ENCODE measurements at regions not wholly inside any gene's neighbourhood (a gene's known extent, or its start where the extent isn't known, plus 50 kb on each side); places are given as distances from the start of the nearest gene placed in this dataset.

GRCh38 chr5:6905423-6905822, 192.2 kb downstream of the TENT4A start:
- H3K4me3 ChIP-seq (ENCODE audit: low read length), result no peak overlapping the region
- no peaks in the 10 kb centered on the region for H3K9me3 ChIP-seq (ENCODE audit: low read length)
- no peak overlapping the region for H3K27ac ChIP-seq (ENCODE audit: low read depth, low read length)
- H3K36me3 ChIP-seq (ENCODE audit: insufficient read depth, low read length), result no peaks in the 10 kb centered on the region
- no peak overlapping the region for H3K4me3 Mint-ChIP-seq
- H3K27ac Mint-ChIP-seq, result no peak overlapping the region
- H3K4me1 Mint-ChIP-seq, result no peaks in the 10 kb centered on the region
- H3K36me3 Mint-ChIP-seq, result no peaks in the 10 kb centered on the region
- peaks cover 0 to 4% of the 10 kb centered on the region in 2 donors for H3K27me3 Mint-ChIP-seq
- CTCF ChIA-PET, result interaction anchor here (1.0 kb wide), 1 partner anchor 8 kb away, joined by 3 read pairs; no protein-coding TSS in a partner anchor
- H3K4me1 ChIP-seq (ENCODE audit: insufficient read depth, low read length), result no peaks in the 10 kb centered on the region
- POLR2A ChIA-PET, result no interaction called here
- DNase-seq, result no peak
- peaks cover 0 to 2% (median 0%) of the 10 kb centered on the region in 5 donors for H3K9me3 Mint-ChIP-seq
- peaks cover 4% of the 10 kb centered on the region for H3K27me3 ChIP-seq (ENCODE audit: insufficient read depth, low read length, poor library complexity, severe bottlenecking)

GRCh38 chr5:6905883-6906282, 192.7 kb downstream of the TENT4A start:
- no peaks in the 10 kb centered on the region for H3K4me1 Mint-ChIP-seq
- CTCF ChIA-PET, result no interaction called here

GRCh38 chr5:6907320-6907918, 194.2 kb downstream of the TENT4A start:
- no peaks in the 10 kb centered on the region for H3K4me1 Mint-ChIP-seq
- Histone ChIP-seq H3K36me3 (ENCODE audit: insufficient read depth, low read length) (no peaks in the 10 kb centered on the region), H3K9me3 (ENCODE audit: low read length) (no peaks in the 10 kb centered on the region), H3K27ac (ENCODE audit: low read depth, low read length) (no peak overlapping the region), H3K4me3 (ENCODE audit: low read length) (no peak overlapping the region), H3K4me1 (ENCODE audit: insufficient read depth, low read length) (no peaks in the 10 kb centered on the region), H3K27me3 (ENCODE audit: insufficient read depth, low read length, poor library complexity, severe bottlenecking) (peaks cover 4% of the 10 kb centered on the region)
- H3K27me3 Mint-ChIP-seq, result peaks cover 0 to 10% of the 10 kb centered on the region in 2 donors
- no peak for DNase-seq
- peaks cover 0 to 2% (median 0%) of the 10 kb centered on the region in 5 donors for H3K9me3 Mint-ChIP-seq
- no peak overlapping the region for H3K4me3 Mint-ChIP-seq
- CTCF ChIA-PET, result no interaction called here
- no peaks in the 10 kb centered on the region for H3K36me3 Mint-ChIP-seq
- H3K27ac Mint-ChIP-seq, result no peak overlapping the region
- POLR2A ChIA-PET, result no interaction called here

More at GRCh38 chr5:6905883-6906282, 192.7 kb downstream of the TENT4A start:
- H3K27ac ChIP-seq (ENCODE audit: low read depth, low read length), result no peak overlapping the region
- Mint-ChIP-seq H3K27ac (no peak overlapping the region), H3K9me3 (peaks cover 0 to 2% (median 0%) of the 10 kb centered on the region in 5 donors), H3K4me3 (no peak overlapping the region), H3K27me3 (peaks cover 0 to 5% of the 10 kb centered on the region in 2 donors), H3K36me3 (no peaks in the 10 kb centered on the region)
- H3K4me1 ChIP-seq (ENCODE audit: insufficient read depth, low read length), result no peaks in the 10 kb centered on the region
- H3K4me3 ChIP-seq (ENCODE audit: low read length), result no peak overlapping the region
- DNase-seq, result no peak
- no peaks in the 10 kb centered on the region for H3K9me3 ChIP-seq (ENCODE audit: low read length)
- H3K36me3 ChIP-seq (ENCODE audit: insufficient read depth, low read length), result no peaks in the 10 kb centered on the region
- POLR2A ChIA-PET, result no interaction called here
- peaks cover 4% of the 10 kb centered on the region for H3K27me3 ChIP-seq (ENCODE audit: insufficient read depth, low read length, poor library complexity, severe bottlenecking)

- ChIA-PET CTCF (no interaction called here), POLR2A (no interaction called here)
- H3K27ac Mint-ChIP-seq, result no peak overlapping the region
- Histone ChIP-seq H3K4me1 (ENCODE audit: insufficient read depth, low read length) (no peaks in the 10 kb centered on the region), H3K36me3 (ENCODE audit: insufficient read depth, low read length) (no peaks in the 10 kb centered on the region), H3K9me3 (ENCODE audit: low read length) (no peaks in the 10 kb centered on the region), H3K27me3 (ENCODE audit: insufficient read depth, low read length, poor library complexity, severe bottlenecking) (peaks cover 4% of the 10 kb centered on the region), H3K4me3 (ENCODE audit: low read length) (no peak overlapping the region), H3K27ac (ENCODE audit: low read depth, low read length) (no peak overlapping the region)
- H3K4me3 Mint-ChIP-seq, result no peak overlapping the region
- peaks cover 0 to 2% (median 0%) of the 10 kb centered on the region in 5 donors for H3K9me3 Mint-ChIP-seq
- no peak for DNase-seq
- no peaks in the 10 kb centered on the region for H3K36me3 Mint-ChIP-seq
- no peaks in the 10 kb centered on the region for H3K4me1 Mint-ChIP-seq
- peaks cover 2 to 20% of the 10 kb centered on the region in 2 donors for H3K27me3 Mint-ChIP-seq
Measured at GRCh38 chr5:6909901-6910300, 196.7 kb downstream of the TENT4A start.

- no peaks in the 10 kb centered on the region for H3K9me3 ChIP-seq (ENCODE audit: low read length)
- no peaks in the 10 kb centered on the region for H3K4me1 Mint-ChIP-seq
- H3K9me3 Mint-ChIP-seq, result peaks cover 0 to 4% (median 0%) of the 10 kb centered on the region in 5 donors
- H3K27ac Mint-ChIP-seq, result no peak overlapping the region
- no peaks in the 10 kb centered on the region for H3K36me3 ChIP-seq (ENCODE audit: insufficient read depth, low read length)
- H3K4me3 ChIP-seq (ENCODE audit: low read length), result no peak overlapping the region
- ChIA-PET POLR2A (no interaction called here), CTCF (no interaction called here)
- H3K36me3 Mint-ChIP-seq, result no peaks in the 10 kb centered on the region
- DNase-seq, result no peak
- H3K4me1 ChIP-seq (ENCODE audit: insufficient read depth, low read length), result no peaks in the 10 kb centered on the region
- H3K27me3 ChIP-seq (ENCODE audit: insufficient read depth, low read length, poor library complexity, severe bottlenecking), result peaks cover 4% of the 10 kb centered on the region
- no peak overlapping the region for H3K4me3 Mint-ChIP-seq
- H3K27ac ChIP-seq (ENCODE audit: low read depth, low read length), result no peak overlapping the region
- H3K27me3 Mint-ChIP-seq, result peaks cover 2 to 20% of the 10 kb centered on the region in 2 donors
Measured at GRCh38 chr5:6910950-6911349, 197.7 kb downstream of the TENT4A start.

- Histone ChIP-seq H3K27ac (ENCODE audit: low read depth, low read length) (no peak overlapping the region), H3K36me3 (ENCODE audit: insufficient read depth, low read length) (no peaks in the 10 kb centered on the region), H3K4me3 (ENCODE audit: low read length) (no peak overlapping the region), H3K9me3 (ENCODE audit: low read length) (no peaks in the 10 kb centered on the region), H3K4me1 (ENCODE audit: insufficient read depth, low read length) (no peaks in the 10 kb centered on the region), H3K27me3 (ENCODE audit: insufficient read depth, low read length, poor library complexity, severe bottlenecking) (no peaks in the 10 kb centered on the region)
- H3K4me3 Mint-ChIP-seq, result no peak overlapping the region
- peaks cover 0 to 2% (median 0%) of the 10 kb centered on the region in 5 donors for H3K9me3 Mint-ChIP-seq
- H3K36me3 Mint-ChIP-seq, result no peaks in the 10 kb centered on the region
- ChIA-PET CTCF (no interaction called here), POLR2A (no interaction called here)
- DNase-seq, result no peak
- no peaks in the 10 kb centered on the region for H3K4me1 Mint-ChIP-seq
- peaks cover 2 to 16% of the 10 kb centered on the region in 2 donors for H3K27me3 Mint-ChIP-seq
- H3K27ac Mint-ChIP-seq, result no peak overlapping the region
Measured at GRCh38 chr5:6914347-6914746, 201.1 kb downstream of the TENT4A start.

GRCh38 chr5:6915574-6915973, 202.3 kb downstream of the TENT4A start:
- peaks cover 0 to 2% (median 0%) of the 10 kb centered on the region in 5 donors for H3K9me3 Mint-ChIP-seq
- no peak overlapping the region for H3K4me3 Mint-ChIP-seq
- CTCF ChIA-PET, result no interaction called here
- DNase-seq, result no peak
- no peaks in the 10 kb centered on the region for H3K36me3 ChIP-seq (ENCODE audit: insufficient read depth, low read length)
- peaks cover 2 to 16% of the 10 kb centered on the region in 2 donors for H3K27me3 Mint-ChIP-seq
- no peak overlapping the region for H3K4me3 ChIP-seq (ENCODE audit: low read length)
- H3K4me1 Mint-ChIP-seq, result no peaks in the 10 kb centered on the region
- no peak overlapping the region for H3K27ac Mint-ChIP-seq
- H3K36me3 Mint-ChIP-seq, result no peaks in the 10 kb centered on the region
- H3K4me1 ChIP-seq (ENCODE audit: insufficient read depth, low read length), result no peaks in the 10 kb centered on the region
- no peak overlapping the region for H3K27ac ChIP-seq (ENCODE audit: low read depth, low read length)
- H3K27me3 ChIP-seq (ENCODE audit: insufficient read depth, low read length, poor library complexity, severe bottlenecking), result no peaks in the 10 kb centered on the region
- H3K9me3 ChIP-seq (ENCODE audit: low read length), result no peaks in the 10 kb centered on the region
- POLR2A ChIA-PET, result no interaction called here

- Histone ChIP-seq H3K9me3 (ENCODE audit: low read length) (no peaks in the 10 kb centered on the region), H3K27ac (ENCODE audit: low read depth, low read length) (no peak overlapping the region), H3K4me3 (ENCODE audit: low read length) (no peak overlapping the region), H3K4me1 (ENCODE audit: insufficient read depth, low read length) (no peaks in the 10 kb centered on the region), H3K27me3 (ENCODE audit: insufficient read depth, low read length, poor library complexity, severe bottlenecking) (no peaks in the 10 kb centered on the region), H3K36me3 (ENCODE audit: insufficient read depth, low read length) (no peaks in the 10 kb centered on the region)
- H3K36me3 Mint-ChIP-seq, result no peaks in the 10 kb centered on the region
- no peaks in the 10 kb centered on the region for H3K4me1 Mint-ChIP-seq
- DNase-seq, result no peak
- POLR2A ChIA-PET, result no interaction called here
- H3K9me3 Mint-ChIP-seq, result peaks cover 0 to 6% (median 2%) of the 10 kb centered on the region in 5 donors
- CTCF ChIA-PET, result no interaction called here
- peaks cover 1% of the 10 kb centered on the region in 2 donors for H3K27me3 Mint-ChIP-seq
- no peak overlapping the region for H3K27ac Mint-ChIP-seq
- H3K4me3 Mint-ChIP-seq, result no peak overlapping the region
Measured at GRCh38 chr5:6918255-6918654, 205.0 kb downstream of the TENT4A start.
